Mammary epithelial cell (primary cell): ENCODE measurements at regions not wholly inside any gene's neighbourhood (a gene's known extent, or its start where the extent isn't known, plus 50 kb on each side); places are given as distances from the start of the nearest gene placed in this dataset.

Experiments
- CTCF ChIP-seq, 2 donors: IDR thresholded peaks in 1 of 2; conservative IDR thresholded peaks in 1 of 2; 2 replicates each; pipeline ENCODE4 v1.5.1; 2011 to 2012; ENCODE audit warnings: inconsistent platforms in 2 of 2, low read length in 2 of 2, mild to moderate bottlenecking in 2 of 2, control low read depth in 1 of 2, low read depth in 1 of 2; ENCODE audit not compliant: insufficient read depth in 1 of 2; ENCODE audit errors: extremely low read depth in 1 of 2
- EZH2 ChIP-seq: IDR thresholded peaks from 2 replicates; pipeline ENCODE4 v1.6.1; 2012; ENCODE audit warnings: low read length, inconsistent platforms, borderline replicate concordance

GRCh38 chr13:80273718-80274117 is 67.2 kb downstream of the SPRY2 start:
- TF ChIP-seq CTCF (conservative IDR thresholded peaks at IDR 0.05 in 1 of 2, IDR thresholded peaks at IDR 0.05 in 1 of 2; ENCODE audit: extremely low read depth in 1 of 2, insufficient read depth in 1 of 2, low read depth in 1 of 2, low read length in 2 of 2), result no peak
- no peak for TF ChIP-seq EZH2
